Testis (tissue), 2 donors: ENCODE measurements at regions not wholly inside any gene's neighbourhood (a gene's known extent, or its start where the extent isn't known, plus 50 kb on each side); places are given as distances from the start of the nearest gene placed in this dataset.

ENCODE experiments used
- DNase-seq: peaks from one replicate; pipeline ENCODE4 v3.0.0-alpha.2; 2019
- H3K27ac ChIP-seq, 2 donors: fragments of 200-600 bp; sonication (generic); one replicate each; pipeline ENCODE4 v1.5.1; 2019
- H3K27me3 ChIP-seq: fragments of 200-600 bp; sonication (generic); one replicate; pipeline ENCODE4 v1.5.1; 2019
- H3K36me3 ChIP-seq: fragments of 200-600 bp; sonication (generic); one replicate; pipeline ENCODE4 v1.5.1; 2017; ENCODE audit warnings: low read depth; ENCODE audit errors: missing control alignments
- H3K4me1 ChIP-seq: fragments of 200-600 bp; sonication (generic); one replicate; pipeline ENCODE4 v1.5.1; 2019
- H3K4me3 ChIP-seq, 2 donors: fragments of 200-600 bp; sonication (generic); one replicate each; pipeline ENCODE4 v1.5.1; 2017 to 2019
- H3K9me3 ChIP-seq: fragments of 200-600 bp; sonication (generic); one replicate; pipeline ENCODE4 v1.5.1; 2017
- POLR2A ChIP-seq: fragments of 450-650 bp; IDR thresholded peaks from one replicate; pipeline ENCODE4 v1.6.1; 2017; ENCODE audit warnings: antibody characterized with exemption, mild to moderate bottlenecking, moderate library complexity
- WGBS, 2 donors: methylation state at CpG; one replicate each; pipeline ENCODE4 v1.1.5; 2018; 5-methylcytosine and 5-hydroxymethylcytosine counted together
- intact Hi-C: fragments of 100-400 bp; cut with DNase I; formaldehyde crosslinking; loops from one replicate; pipeline ENCODE4 v1.15.1; 2023; ENCODE audit warnings: low total_unique reads
- TF ChIP-seq, protein P1 (sequence below), 3 experiments: fragments of 450-650 bp in 2 of 3; fragments of 200-600 bp in 1 of 3; sonication (generic) in 1 of 3; IDR thresholded peaks; one replicate each; pipeline ENCODE4 v1.5.1; 2016 to 2019; ENCODE audit warnings: antibody characterized with exemption in 3 of 3, mild to moderate bottlenecking in 2 of 3, moderate library complexity in 1 of 3

- no peak for DNase-seq
- 79 to 82% methylated on average over 5 of the region's 5 CpGs for WGBS, 2 donors
Observed at GRCh38 chr9:108196332-108197007, 659.3 kb downstream of the ACTL7B start.

DNA sequence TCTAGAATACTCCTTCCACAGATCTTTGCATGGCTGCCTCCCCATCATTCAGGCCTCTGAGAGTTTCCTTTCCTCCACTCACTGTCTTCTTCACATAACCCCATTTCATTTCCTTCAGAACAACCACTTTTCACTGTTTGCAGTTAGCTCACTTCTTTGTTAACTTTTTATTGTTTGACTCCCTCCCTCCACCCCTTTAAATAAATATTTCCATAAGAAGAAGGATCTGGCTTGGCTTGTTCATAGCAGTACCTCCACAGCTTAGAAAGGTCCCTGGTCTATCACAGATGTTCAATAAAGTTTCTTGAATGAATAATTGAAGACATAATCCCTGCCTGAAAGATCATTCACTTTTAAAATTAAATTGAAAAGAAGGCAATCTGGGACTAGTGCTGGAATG, 661.6 kb downstream of the ACTL7B start:
- Histone ChIP-seq H3K4me3 (no peak overlapping the region), H3K27me3 (no peaks in the 10 kb centered on the region), H3K4me1 (no peaks in the 10 kb centered on the region), H3K9me3 (no peaks in the 10 kb centered on the region), H3K27ac (no peak overlapping the region), H3K36me3 (no peaks in the 10 kb centered on the region)
- TF ChIP-seq, protein P1, sequence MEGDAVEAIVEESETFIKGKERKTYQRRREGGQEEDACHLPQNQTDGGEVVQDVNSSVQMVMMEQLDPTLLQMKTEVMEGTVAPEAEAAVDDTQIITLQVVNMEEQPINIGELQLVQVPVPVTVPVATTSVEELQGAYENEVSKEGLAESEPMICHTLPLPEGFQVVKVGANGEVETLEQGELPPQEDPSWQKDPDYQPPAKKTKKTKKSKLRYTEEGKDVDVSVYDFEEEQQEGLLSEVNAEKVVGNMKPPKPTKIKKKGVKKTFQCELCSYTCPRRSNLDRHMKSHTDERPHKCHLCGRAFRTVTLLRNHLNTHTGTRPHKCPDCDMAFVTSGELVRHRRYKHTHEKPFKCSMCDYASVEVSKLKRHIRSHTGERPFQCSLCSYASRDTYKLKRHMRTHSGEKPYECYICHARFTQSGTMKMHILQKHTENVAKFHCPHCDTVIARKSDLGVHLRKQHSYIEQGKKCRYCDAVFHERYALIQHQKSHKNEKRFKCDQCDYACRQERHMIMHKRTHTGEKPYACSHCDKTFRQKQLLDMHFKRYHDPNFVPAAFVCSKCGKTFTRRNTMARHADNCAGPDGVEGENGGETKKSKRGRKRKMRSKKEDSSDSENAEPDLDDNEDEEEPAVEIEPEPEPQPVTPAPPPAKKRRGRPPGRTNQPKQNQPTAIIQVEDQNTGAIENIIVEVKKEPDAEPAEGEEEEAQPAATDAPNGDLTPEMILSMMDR (IDR thresholded peaks at IDR 0.05), result no peak
- no peak for TF ChIP-seq POLR2A
- DNase-seq, result no peak
- intact Hi-C loops, result no loop called here

More at GRCh38 chr9:108196332-108197007, 659.3 kb downstream of the ACTL7B start:
- intact Hi-C loops, result no loop called here
- Histone ChIP-seq H3K27me3 (no peaks in the 10 kb centered on the region), H3K27ac (no peak overlapping the region), H3K4me1 (no peaks in the 10 kb centered on the region), H3K4me3 (no peak overlapping the region), H3K9me3 (no peaks in the 10 kb centered on the region), H3K36me3 (no peaks in the 10 kb centered on the region)
- TF ChIP-seq, protein P1 (IDR thresholded peaks at IDR 0.05), result no peak
- TF ChIP-seq POLR2A, result no peak

DNA sequence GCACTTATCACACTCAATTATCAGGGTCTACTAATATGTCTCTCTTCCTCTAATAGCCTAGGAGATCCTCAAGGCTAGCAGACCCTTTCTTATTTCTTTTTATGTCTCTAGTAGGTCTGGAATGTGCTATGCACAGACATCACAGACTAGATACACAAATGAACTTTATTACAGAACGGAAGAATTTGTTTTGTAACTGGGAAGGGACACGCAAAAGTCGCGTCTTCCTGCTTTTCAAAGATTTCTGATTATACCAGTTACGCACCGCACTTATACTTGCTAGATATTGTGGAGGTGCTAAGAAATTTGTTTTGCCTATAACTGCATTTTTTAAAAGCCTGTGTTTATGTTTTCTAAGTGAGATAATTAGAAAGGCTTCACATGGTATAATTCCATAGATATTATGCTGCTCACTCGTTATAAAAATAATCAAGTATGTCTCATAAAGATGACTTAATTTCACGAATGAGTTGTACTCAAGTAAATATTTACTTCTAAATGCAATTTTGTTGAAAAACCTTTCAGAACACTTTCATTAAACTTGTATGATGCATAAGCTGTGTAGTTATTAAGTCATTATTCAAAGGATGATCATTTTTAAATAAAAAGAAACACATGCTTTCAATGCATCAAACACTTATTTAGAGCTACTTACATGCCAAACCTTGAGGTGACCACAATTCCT, 662.6 kb downstream of the ACTL7B start:
- 89% methylated on average over 8 of the region's 8 CpGs for WGBS, 2 donors
- no peak for DNase-seq
- Histone ChIP-seq H3K36me3 (no peaks in the 10 kb centered on the region), H3K4me1 (no peaks in the 10 kb centered on the region), H3K27me3 (no peaks in the 10 kb centered on the region), H3K4me3 (no peak overlapping the region), H3K27ac (no peak overlapping the region), H3K9me3 (no peaks in the 10 kb centered on the region)
- TF ChIP-seq, protein P1 (IDR thresholded peaks at IDR 0.05), result no peak
- TF ChIP-seq POLR2A, result no peak
- intact Hi-C loops, result no loop called here

DNA sequence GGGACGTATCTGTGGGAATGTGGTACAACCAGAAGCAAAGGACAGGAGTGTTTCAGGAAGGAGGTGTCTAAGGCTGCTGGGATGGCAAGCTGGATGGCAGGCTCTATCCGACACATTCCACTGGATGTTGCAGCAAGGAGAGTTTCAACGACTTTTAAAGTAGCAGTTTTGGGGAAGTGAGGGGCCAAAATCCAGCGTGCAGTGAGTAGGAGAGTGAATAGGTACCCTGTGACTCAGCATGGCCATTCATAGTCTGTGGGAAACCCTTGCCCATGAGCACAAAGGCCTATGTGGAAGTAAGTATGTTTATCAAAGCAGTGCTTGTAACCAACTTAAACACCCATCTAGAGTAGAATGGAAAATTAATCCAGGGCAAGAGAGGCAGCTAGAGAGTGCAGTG, 664.7 kb downstream of the ACTL7B start:
- DNase-seq, result no peak
- intact Hi-C loops, result no loop called here
- H3K4me1 ChIP-seq, result no peaks in the 10 kb centered on the region
- H3K27ac ChIP-seq, result no peak overlapping the region
- no peaks in the 10 kb centered on the region for H3K36me3 ChIP-seq
- H3K4me3 ChIP-seq, result no peak overlapping the region
- no peaks in the 10 kb centered on the region for H3K27me3 ChIP-seq
- WGBS, 2 donors, result 80 to 84% methylated on average over 4 of the region's 4 CpGs
- TF ChIP-seq, protein P1 (IDR thresholded peaks at IDR 0.05), result no peak
- TF ChIP-seq POLR2A, result no peak
- no peaks in the 10 kb centered on the region for H3K9me3 ChIP-seq

DNA sequence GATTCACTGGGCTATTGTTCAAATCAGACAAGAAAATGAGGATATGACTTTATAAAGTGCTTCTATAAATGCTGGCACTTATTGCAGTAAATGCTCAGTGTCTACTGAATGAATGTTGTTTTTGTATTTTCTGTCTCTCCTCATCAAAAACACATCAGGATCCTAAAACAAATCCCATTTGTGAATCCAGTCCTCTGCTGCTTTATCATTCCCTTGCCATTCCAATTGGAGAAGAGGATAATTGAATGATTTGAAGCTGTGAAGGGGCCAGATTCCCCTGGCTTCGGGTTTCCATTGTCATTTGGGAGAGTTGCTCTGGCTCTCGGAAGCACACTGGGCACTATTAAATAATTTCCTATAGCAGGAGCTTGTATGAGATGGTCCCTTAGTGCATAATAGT, 666.8 kb downstream of the ACTL7B start:
- WGBS, 2 donors, result 86 to 95% methylated on average over 2 of the region's 2 CpGs
- Histone ChIP-seq H3K27me3 (no peaks in the 10 kb centered on the region), H3K36me3 (no peaks in the 10 kb centered on the region), H3K9me3 (no peaks in the 10 kb centered on the region), H3K27ac (no peak overlapping the region), H3K4me1 (no peaks in the 10 kb centered on the region), H3K4me3 (no peak overlapping the region)
- TF ChIP-seq, protein P1 (IDR thresholded peaks at IDR 0.05), result no peak
- TF ChIP-seq POLR2A, result no peak
- intact Hi-C loops, result no loop called here
- DNase-seq, result no peak
